ENCODE measurements at regions not wholly inside any gene's neighbourhood (a gene's known extent, or its start where the extent isn't known, plus 50 kb on each side); places are given as distances from the start of the nearest gene placed in this dataset.

GRCh38 chr22:27100789-27101188 is 443.4 kb downstream of the MIAT start:
- TF ChIP-seq EZH2 (IDR thresholded peaks at IDR 0.05; ENCODE audit: low read depth, low read length, severe bottlenecking) (no peak), MAX (IDR thresholded peaks at IDR 0.05) (no peak), CTCF (IDR thresholded peaks at IDR 0.05; ENCODE audit: control extremely low read depth in 1 of 3, insufficient read depth in 1 of 3, low read depth in 1 of 3, low read length in 3 of 3) (no peak), TBP (IDR thresholded peaks at IDR 0.05; ENCODE audit: low read depth, low read length) (no peak), YY1 (IDR thresholded peaks at IDR 0.05; ENCODE audit: low read depth, low read length) (no peak), CEBPB (IDR thresholded peaks at IDR 0.05; ENCODE audit: low read depth, low read length) (no peak)

Data from H1 (cell line).